GM21515 (cell line): ENCODE measurements at regions not wholly inside any gene's neighbourhood (a gene's known extent, or its start where the extent isn't known, plus 50 kb on each side); places are given as distances from the start of the nearest gene placed in this dataset.

Source experiments
- ATAC-seq: cut with Tn5 transposase; IDR thresholded peaks from one replicate; pipeline ENCODE4 v1.9.1; 2021; ENCODE audit not compliant: unreplicated experiment

DNA sequence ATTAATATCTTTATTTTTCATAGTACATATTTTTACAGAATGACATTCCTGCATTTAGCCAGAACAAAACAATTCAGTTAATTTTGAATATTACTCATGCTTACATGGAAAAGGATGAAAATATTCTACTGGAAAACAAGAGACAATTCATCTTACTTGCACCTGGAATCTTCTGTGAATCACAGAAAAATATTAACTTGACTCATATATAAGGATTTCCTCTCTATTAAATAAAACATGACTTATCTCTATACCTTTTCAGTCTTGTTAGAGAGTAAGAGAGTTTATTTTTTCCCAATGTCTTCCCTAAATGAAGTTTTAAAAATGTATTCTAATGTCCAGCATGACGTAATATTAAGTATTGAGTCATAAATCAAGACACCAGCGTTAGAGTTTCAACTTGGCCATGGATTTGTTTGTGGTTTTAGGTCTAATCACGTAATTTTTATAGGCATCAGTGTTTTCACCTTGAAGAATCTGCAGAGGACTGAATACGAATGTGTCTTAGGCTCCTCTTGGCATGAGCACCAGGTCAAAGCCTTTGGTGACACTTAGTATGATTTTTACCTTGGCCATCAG, 445.1 kb upstream of the JAG1 start:
- ATAC-seq = no peak

GRCh38 chr20:11119573-11119972, 445.8 kb upstream of the JAG1 start:
- ATAC-seq = no peak

DNA sequence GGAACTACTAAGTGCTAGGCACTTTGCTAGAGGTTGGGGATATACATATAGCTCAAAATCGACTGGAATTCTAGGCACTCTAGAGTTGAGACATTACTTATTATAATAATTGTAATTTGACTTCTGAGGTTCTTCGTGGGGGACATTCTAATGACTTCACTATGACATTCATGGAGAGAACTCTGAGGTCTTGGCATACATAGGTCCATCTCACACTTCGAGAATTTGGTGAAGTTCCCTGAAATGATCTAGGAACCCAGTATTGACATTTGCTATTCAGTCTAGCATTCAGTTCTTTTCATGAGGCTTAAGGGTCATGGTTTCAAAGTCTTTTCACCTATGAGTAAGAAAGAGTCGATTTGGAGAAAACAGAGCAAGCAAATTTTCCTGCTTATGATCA, 446.6 kb upstream of the JAG1 start:
- no peak for ATAC-seq

DNA sequence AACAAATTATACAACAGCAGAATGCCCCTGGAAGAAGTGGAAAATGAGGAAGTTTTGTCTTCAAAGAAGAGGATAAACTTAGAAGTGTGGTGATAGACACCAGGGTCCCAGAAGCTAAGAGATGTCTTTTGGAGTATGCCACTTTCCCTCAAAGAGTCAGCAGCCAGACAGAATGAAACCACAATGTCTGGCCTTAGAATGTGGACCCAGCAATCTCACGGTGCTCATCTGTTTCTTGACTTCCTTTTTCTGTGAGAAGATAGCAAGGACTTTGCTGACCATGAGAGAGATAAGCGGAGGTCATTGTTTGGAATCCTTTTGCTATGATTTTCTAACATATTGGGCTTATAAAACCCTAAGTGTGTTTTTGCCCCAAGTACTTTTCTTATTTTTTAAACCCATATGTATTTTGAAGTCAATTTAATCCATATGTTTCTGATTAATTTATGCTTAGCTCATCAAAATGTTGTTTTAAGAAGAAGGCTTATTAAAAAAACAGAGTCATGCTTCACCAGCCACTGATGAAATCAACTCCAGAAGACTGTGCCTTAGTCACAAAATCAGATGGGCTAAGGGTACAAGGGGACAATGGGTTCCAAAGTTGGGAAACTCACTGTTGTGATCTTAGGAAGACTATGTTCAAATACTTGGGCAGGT, 451.2 kb upstream of the JAG1 start:
- ATAC-seq = no peak

DNA sequence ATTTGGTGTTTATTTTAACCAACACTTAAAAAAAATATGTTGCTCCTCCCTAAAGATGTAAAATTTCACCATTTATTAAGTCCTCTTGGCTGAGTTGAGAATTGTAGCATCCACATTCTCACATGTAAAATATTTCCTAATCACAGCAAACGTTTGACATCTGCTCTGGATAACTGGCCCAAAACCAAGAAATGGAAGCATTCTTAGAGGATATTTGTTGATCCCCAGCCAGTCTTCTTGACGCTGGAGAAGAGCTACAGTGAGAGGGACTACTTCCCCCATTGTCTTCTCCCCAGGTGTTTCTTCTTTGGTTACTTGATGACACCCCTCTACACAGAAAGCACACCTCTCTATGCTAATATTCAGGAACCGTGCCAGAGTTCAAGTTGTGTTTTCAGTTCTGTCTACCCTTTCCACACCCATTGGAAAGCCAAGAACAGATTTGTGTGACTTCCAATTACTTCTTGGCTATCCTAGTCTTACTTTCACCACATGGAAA, 454.5 kb upstream of the JAG1 start:
- ATAC-seq = no peak

DNA sequence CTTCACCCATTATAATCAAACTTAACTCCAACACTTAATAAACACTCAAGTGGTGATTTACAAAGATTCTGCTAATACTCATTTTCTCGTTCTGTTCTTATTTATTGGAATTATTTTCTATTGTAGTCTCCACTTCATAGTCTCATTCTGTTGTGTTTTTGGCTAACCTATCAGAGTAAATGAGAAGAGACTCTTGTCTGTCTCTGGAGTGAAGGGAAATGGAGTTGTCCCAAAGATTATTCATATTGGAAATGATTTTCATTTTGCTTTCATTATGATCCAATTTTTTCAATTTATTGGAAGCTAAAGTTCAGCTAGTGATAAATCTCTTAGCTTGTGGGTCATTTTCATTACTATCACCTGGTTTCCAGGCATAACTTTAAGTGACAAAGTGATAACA, 454.9 kb upstream of the JAG1 start:
- ATAC-seq = no peak

DNA sequence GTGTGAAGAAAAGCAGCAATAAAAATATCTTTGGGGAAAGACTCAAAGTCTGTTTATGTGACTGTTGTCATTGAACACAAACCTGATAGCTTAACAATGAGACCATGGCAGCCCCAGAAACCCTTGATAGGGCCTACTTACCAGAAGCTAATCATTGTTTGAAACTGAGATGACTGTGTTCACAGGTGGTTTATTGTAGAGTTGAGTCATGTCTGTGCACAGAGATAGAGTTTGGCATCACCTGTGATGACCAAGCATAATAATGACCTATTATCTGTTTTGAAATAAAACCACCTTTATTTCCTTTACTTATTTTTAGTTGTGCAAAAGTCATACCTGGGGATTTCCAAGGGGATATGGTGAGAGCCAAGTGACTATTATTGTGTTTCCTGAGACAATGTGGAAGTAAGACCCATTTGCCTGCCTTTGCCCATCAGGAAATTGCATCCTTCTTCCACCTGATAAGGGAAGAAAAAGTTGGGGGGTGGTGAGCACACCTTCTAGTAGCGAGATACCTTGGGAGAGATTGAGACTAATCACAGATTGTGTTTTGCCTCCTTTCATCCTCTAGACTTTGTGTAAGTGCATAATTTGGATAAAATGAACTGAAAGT, 456.9 kb upstream of the JAG1 start:
- ATAC-seq = no peak

DNA sequence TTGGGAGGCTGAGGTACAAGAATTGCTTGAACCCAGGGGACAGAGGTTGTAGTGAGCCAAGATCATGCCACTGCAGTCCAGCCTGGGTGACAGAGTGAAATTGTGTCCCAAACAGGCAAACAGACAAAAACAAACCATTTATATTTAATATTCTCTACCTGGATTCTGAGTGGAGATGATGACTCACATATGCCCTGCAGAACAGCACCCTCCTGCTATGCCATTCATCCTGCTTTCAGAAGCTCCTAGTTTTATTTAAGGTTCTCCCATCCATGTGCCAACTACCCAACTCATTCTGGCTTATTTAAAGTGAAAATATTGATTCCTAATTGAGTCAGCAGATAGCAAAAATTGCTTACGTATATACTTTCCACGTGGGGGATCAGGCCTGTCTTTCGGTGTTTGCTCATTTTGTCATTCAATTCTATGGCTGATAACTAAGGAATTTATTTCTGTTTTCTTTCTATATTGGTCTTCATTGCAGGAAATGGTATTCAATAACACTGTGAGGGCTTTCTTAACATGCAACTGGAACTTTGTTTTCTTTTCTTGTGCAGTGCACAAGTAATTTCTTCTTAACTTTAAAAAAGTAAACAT, 459.1 kb upstream of the JAG1 start:
- no peak for ATAC-seq

- ATAC-seq = no peak
Observed at GRCh38 chr20:11136691-11137090, 462.9 kb upstream of the JAG1 start.

- no peak for ATAC-seq
Observed at GRCh38 chr20:11137688-11138087, 463.9 kb upstream of the JAG1 start.

GRCh38 chr20:11140359-11140758, 466.6 kb upstream of the JAG1 start:
- ATAC-seq = no peak

GRCh38 chr20:11143481-11143880, 469.7 kb upstream of the JAG1 start:
- ATAC-seq = no peak

- no peak for ATAC-seq
Observed at GRCh38 chr20:11144114-11144950, 470.5 kb upstream of the JAG1 start.

DNA sequence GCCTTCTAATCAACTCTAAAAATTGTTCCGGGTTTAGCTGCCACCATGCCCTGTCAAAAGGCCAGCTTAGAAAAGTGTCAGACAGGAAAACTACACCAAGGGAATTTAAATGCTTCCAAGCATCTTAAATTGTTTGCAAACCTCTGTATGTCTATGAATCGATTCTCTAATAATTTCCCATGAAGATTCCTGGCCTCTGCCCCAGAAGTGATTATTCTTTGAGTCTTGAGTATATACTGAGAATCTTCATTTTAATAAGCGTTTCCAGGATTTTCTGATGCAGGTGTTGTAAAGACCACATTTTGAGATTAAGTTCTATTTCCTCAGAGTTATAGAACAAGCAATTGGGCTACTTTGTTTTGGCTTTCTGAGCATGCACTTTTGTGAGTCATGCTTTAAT, 471.8 kb upstream of the JAG1 start:
- no peak for ATAC-seq

DNA sequence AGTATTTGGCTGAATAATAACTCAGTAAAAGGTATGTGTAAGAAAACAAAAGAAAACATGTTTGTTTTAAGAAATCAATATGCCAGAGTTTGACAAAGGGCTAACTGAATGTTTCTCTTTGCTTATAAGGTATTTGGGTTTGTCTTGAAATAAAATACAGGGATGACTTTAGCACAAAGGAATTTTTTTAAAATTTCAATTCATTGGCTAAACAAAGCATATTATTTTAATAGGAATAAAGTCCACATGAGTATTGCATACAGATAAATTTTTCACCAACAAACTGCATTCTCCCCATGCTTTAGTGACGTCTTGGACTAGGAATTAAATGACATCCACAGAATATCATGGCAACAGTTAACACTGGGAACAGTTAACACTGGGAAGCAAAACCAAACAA, 480.0 kb upstream of the JAG1 start:
- ATAC-seq = no peak

- no peak for ATAC-seq
Observed at GRCh38 chr20:11155156-11155756, 481.5 kb upstream of the JAG1 start.

GRCh38 chr20:11156922-11157321, 483.1 kb upstream of the JAG1 start:
- no peak for ATAC-seq

DNA sequence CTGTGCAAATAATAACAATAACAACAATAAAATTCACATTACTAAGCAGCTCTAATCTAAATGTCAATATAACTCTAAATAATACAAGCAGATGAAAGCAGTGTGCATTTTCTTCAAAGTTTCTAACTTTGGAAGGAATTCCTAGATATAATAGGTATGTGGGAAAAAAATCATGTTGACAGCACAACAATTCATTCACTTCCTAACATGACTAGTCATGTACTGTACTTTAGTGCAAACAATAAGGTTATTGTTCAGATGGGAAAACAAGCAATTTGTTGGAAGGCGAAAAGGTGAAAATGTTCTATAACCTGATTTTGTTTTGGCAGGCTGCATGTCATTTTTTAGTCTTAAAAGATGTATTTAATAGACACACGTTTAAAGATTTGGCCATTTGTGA, 484.3 kb upstream of the JAG1 start:
- ATAC-seq = no peak

DNA sequence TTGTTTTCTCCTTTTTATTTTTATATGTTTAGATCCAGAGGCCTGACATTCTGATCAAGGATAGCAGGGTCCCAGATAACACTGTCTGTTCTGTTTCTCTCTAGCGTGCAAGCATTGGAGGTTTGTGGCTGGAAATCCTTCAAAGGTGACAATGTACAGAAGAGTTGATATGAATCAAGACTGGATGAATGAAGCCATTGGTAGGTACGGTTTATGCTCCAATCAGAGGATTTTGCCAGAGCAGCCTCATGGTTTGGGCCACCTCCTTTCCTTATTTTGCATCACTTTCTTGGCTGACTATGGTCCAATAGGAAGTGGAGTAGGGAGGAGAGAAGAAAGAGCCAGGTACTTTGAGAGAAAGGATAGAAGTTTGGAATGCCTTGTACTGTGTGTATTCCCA, 484.8 kb upstream of the JAG1 start:
- no peak for ATAC-seq

- no peak for ATAC-seq
Observed at GRCh38 chr20:11159728-11160127, 485.9 kb upstream of the JAG1 start.
